GM23248 (cell line): ENCODE measurements at regions not wholly inside any gene's neighbourhood (a gene's known extent, or its start where the extent isn't known, plus 50 kb on each side); places are given as distances from the start of the nearest gene placed in this dataset.
"Not testable (repeated sequence)": the region's sequence is repeated elsewhere in the genome, so short reads cannot be mapped to it uniquely, and the experiment has no call there.

Experiments used
- EZH2 ChIP-seq: fragments of 200-600 bp; sonication (generic); IDR thresholded peaks from 2 replicates; pipeline ENCODE4 v1.6.1; 2018; ENCODE audit warnings: antibody characterized with exemption, mild to moderate bottlenecking; ENCODE audit not compliant: insufficient read depth, poor library complexity, severe bottlenecking
- EZH2phosphoT487 ChIP-seq: fragments of 200-600 bp; sonication (generic); IDR thresholded peaks from 2 replicates; pipeline ENCODE4 v1.6.1; 2018; ENCODE audit warnings: antibody characterized with exemption, moderate library complexity, mild to moderate bottlenecking, low read depth; ENCODE audit not compliant: insufficient read depth

- TF ChIP-seq EZH2phosphoT487, EZH2: not testable (repeated sequence)
Measured at GRCh38 chr9:63909076-63909475, 1375.9 kb downstream of the FOXD4L5 start.
